Peyer's patch (tissue), 4 donors: ENCODE measurements at regions not wholly inside any gene's neighbourhood (a gene's known extent, or its start where the extent isn't known, plus 50 kb on each side); places are given as distances from the start of the nearest gene placed in this dataset.

Source experiments
- POLR2A ChIP-seq, 2 donors: fragments of 450-650 bp; IDR thresholded peaks; one replicate each; pipeline ENCODE4 v1.5.1; 2017; ENCODE audit warnings: antibody characterized with exemption in 2 of 2, mild to moderate bottlenecking in 2 of 2, moderate library complexity in 2 of 2
- TF ChIP-seq, protein P1 (sequence below), 6 experiments: fragments of 450-650 bp in 4 of 6; fragments of 200-600 bp in 2 of 6; sonication (generic) in 1 of 6; IDR thresholded peaks; one replicate each; pipeline ENCODE4 v1.5.1; 2017 to 2019; ENCODE audit warnings: antibody characterized with exemption in 6 of 6, mild to moderate bottlenecking in 3 of 6, moderate library complexity in 1 of 6

DNA sequence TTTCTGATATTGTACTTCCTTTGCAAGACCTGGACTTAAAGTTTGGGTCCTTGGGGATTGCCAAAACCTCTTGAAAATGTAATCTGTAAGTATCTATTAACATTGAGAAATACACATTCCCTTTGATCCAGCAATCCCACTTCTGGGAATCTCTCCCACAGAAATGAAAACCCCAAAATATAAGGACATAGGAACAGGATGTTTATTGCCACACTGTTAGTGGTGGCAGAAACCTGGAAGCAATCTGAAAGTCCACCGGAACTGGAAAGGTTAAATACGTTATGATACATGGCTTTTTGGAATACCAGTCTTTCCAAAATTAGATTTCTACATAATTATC is 71.2 kb upstream of the STX18 start:
- TF ChIP-seq, protein P1, sequence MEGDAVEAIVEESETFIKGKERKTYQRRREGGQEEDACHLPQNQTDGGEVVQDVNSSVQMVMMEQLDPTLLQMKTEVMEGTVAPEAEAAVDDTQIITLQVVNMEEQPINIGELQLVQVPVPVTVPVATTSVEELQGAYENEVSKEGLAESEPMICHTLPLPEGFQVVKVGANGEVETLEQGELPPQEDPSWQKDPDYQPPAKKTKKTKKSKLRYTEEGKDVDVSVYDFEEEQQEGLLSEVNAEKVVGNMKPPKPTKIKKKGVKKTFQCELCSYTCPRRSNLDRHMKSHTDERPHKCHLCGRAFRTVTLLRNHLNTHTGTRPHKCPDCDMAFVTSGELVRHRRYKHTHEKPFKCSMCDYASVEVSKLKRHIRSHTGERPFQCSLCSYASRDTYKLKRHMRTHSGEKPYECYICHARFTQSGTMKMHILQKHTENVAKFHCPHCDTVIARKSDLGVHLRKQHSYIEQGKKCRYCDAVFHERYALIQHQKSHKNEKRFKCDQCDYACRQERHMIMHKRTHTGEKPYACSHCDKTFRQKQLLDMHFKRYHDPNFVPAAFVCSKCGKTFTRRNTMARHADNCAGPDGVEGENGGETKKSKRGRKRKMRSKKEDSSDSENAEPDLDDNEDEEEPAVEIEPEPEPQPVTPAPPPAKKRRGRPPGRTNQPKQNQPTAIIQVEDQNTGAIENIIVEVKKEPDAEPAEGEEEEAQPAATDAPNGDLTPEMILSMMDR (IDR thresholded peaks at IDR 0.05): no peak
- no peak for TF ChIP-seq POLR2A (IDR thresholded peaks at IDR 0.05)
